ENCODE measurements at regions not wholly inside any gene's neighbourhood (a gene's known extent, or its start where the extent isn't known, plus 50 kb on each side); places are given as distances from the start of the nearest gene placed in this dataset.

- no peak for TF ChIP-seq SMAD4 (CRISPR knock-in tag; IDR thresholded peaks at IDR 0.05)
- TF ChIP-seq TCF7 (CRISPR knock-in tag; IDR thresholded peaks at IDR 0.05; ENCODE audit: low read depth), result no peak
- no peak for TF ChIP-seq CTCF (IDR thresholded peaks at IDR 0.05)
- no peak for TF ChIP-seq ZNF512 (CRISPR knock-in tag; IDR thresholded peaks at IDR 0.05; ENCODE audit: borderline replicate concordance)
- no peak for TF ChIP-seq ATF1 (CRISPR knock-in tag; IDR thresholded peaks at IDR 0.05)
- no peak for TF ChIP-seq ZBTB43 (CRISPR knock-in tag; IDR thresholded peaks at IDR 0.05)
- no peak for TF ChIP-seq NFE2L1 (CRISPR knock-in tag; IDR thresholded peaks at IDR 0.05)
Measured at GRCh38 chr3:9301091-9301490, 51.6 kb upstream of the SRGAP3 start.
